Suppressor macrophage treated with lipopolysaccharide for 4 hours (primary cell): ENCODE measurements at regions not wholly inside any gene's neighbourhood (a gene's known extent, or its start where the extent isn't known, plus 50 kb on each side); places are given as distances from the start of the nearest gene placed in this dataset.

Experiments
- DNase-seq: peaks from one replicate; pipeline ENCODE4 v3.0.0-alpha.2; 2020

- DNase-seq, result no peak
Measured at GRCh38 chr2:225340923-225341322, 58.6 kb upstream of the NYAP2 start.

- no peak for DNase-seq
Measured at GRCh38 chr2:225337183-225337582, 62.3 kb upstream of the NYAP2 start.

- no peak for DNase-seq
Measured at GRCh38 chr2:225334514-225334913, 65.0 kb upstream of the NYAP2 start.

GRCh38 chr2:225328192-225328591, 71.3 kb upstream of the NYAP2 start:
- DNase-seq, result no peak

GRCh38 chr2:225326969-225327368, 72.5 kb upstream of the NYAP2 start:
- DNase-seq, result no peak

- DNase-seq, result no peak
Measured at GRCh38 chr2:225319872-225320271, 79.6 kb upstream of the NYAP2 start.

- no peak for DNase-seq
Measured at GRCh38 chr2:225318440-225318839, 81.1 kb upstream of the NYAP2 start.

GRCh38 chr2:225317186-225317585, 82.3 kb upstream of the NYAP2 start:
- DNase-seq, result no peak

- DNase-seq, result no peak
Measured at GRCh38 chr2:225310745-225311144, 88.8 kb upstream of the NYAP2 start.

GRCh38 chr2:225309516-225309915, 90.0 kb upstream of the NYAP2 start:
- no peak for DNase-seq

GRCh38 chr2:225296951-225297350, 102.6 kb upstream of the NYAP2 start:
- no peak for DNase-seq

GRCh38 chr2:225295102-225295501, 104.4 kb upstream of the NYAP2 start:
- no peak for DNase-seq

- DNase-seq, result no peak
Measured at GRCh38 chr2:225293638-225294037, 105.9 kb upstream of the NYAP2 start.

- no peak for DNase-seq
Measured at GRCh38 chr2:225290757-225291400, 108.6 kb upstream of the NYAP2 start.

GRCh38 chr2:225289659-225290058, 109.9 kb upstream of the NYAP2 start:
- DNase-seq, result no peak

GRCh38 chr2:225288986-225289385, 110.5 kb upstream of the NYAP2 start:
- DNase-seq, result no peak

- peak; percentile 47 for DNase-seq
Measured at GRCh38 chr2:225282858-225283710, 116.4 kb upstream of the NYAP2 start.

GRCh38 chr2:225276207-225276606, 123.3 kb upstream of the NYAP2 start:
- no peak for DNase-seq

- DNase-seq, result no peak
Measured at GRCh38 chr2:225275443-225275842, 124.1 kb upstream of the NYAP2 start.

GRCh38 chr2:225274751-225275150, 124.8 kb upstream of the NYAP2 start:
- no peak for DNase-seq

- DNase-seq, result no peak
Measured at GRCh38 chr2:225272173-225272572, 127.3 kb upstream of the NYAP2 start.

GRCh38 chr2:225270861-225271260, 128.6 kb upstream of the NYAP2 start:
- DNase-seq, result peak; percentile 90

GRCh38 chr2:225270053-225270452, 129.5 kb upstream of the NYAP2 start:
- DNase-seq, result no peak

GRCh38 chr2:225254363-225254762, 145.1 kb upstream of the NYAP2 start:
- no peak for DNase-seq

- DNase-seq, result no peak
Measured at GRCh38 chr2:225244933-225245332, 154.6 kb upstream of the NYAP2 start.
